Right ventricle myocardium superior (tissue), 1 donor: ENCODE measurements at regions not wholly inside any gene's neighbourhood (a gene's known extent, or its start where the extent isn't known, plus 50 kb on each side); places are given as distances from the start of the nearest gene placed in this dataset.
"Not testable (repeated sequence)": the region's sequence is repeated elsewhere in the genome, so short reads cannot be mapped to it uniquely, and the experiment has no call there.

ENCODE experiments used
- ATAC-seq: fragments of 200-7000 bp; cut with Tn5 transposase; one replicate; pipeline ENCODE4 v1.9.1; 2020; ENCODE audit warnings: mild to moderate bottlenecking; ENCODE audit not compliant: poor library complexity
- DNase-seq: peaks from one replicate; pipeline ENCODE4 v3.0.0-alpha.2; 2020
- intact Hi-C: fragments of 100-400 bp; cut with DNase I; formaldehyde crosslinking; loops from one replicate; pipeline ENCODE4 v1.11.2; 2022
- donor health status: DM: no; HTN: yes; CAD: no; lungs with severe emphysema.

- intact Hi-C loops = no loop called here
- ATAC-seq (no peak), DNase-seq (no peak)
These were observed 138.4 kb downstream of the UQCRFS1 start for GRCh38 chr19:29074579-29074978.

- intact Hi-C loops = no loop called here
- ATAC-seq (no peak), DNase-seq (no peak)
These were observed 145.1 kb downstream of the UQCRFS1 start for GRCh38 chr19:29067831-29068230.

GRCh38 chr19:29062475-29063435 is 150.2 kb downstream of the UQCRFS1 start:
- DNase-seq = no peak
- no peak for ATAC-seq
- intact Hi-C loops = no loop called here

- ATAC-seq = no peak
- DNase-seq = no peak
- intact Hi-C loops = no loop called here
These were observed 152.1 kb downstream of the UQCRFS1 start for GRCh38 chr19:29060813-29061364.

GRCh38 chr19:29056535-29056934 is 156.4 kb downstream of the UQCRFS1 start:
- ATAC-seq = peak; percentile 71

GRCh38 chr19:29054886-29055675 is 157.9 kb downstream of the UQCRFS1 start:
- no peak for ATAC-seq

More at GRCh38 chr19:29056535-29056934, 156.4 kb downstream of the UQCRFS1 start:
- intact Hi-C loops = no loop called here
- no peak for DNase-seq

GRCh38 chr19:29048873-29049272 is 164.1 kb downstream of the UQCRFS1 start:
- intact Hi-C loops = no loop called here
- ATAC-seq = no peak
- no peak for DNase-seq

More at GRCh38 chr19:29054886-29055675, 157.9 kb downstream of the UQCRFS1 start:
- intact Hi-C loops = no loop called here
- no peak for DNase-seq

- DNase-seq (no peak), ATAC-seq (no peak)
- intact Hi-C loops = no loop called here
These were observed 167.2 kb downstream of the UQCRFS1 start for GRCh38 chr19:29045679-29046254.

GRCh38 chr19:29044037-29044436 is 168.9 kb downstream of the UQCRFS1 start:
- intact Hi-C loops = no loop called here
- ATAC-seq (no peak), DNase-seq (no peak)

GRCh38 chr19:29042450-29042849 is 170.5 kb downstream of the UQCRFS1 start:
- ATAC-seq (no peak), DNase-seq (no peak)
- intact Hi-C loops = no loop called here

- no peak for DNase-seq
- no peak for ATAC-seq
- intact Hi-C loops = no loop called here
These were observed 172.0 kb downstream of the UQCRFS1 start for GRCh38 chr19:29040951-29041350.

GRCh38 chr19:29040292-29040691 is 172.7 kb downstream of the UQCRFS1 start:
- intact Hi-C loops = no loop called here
- DNase-seq (peak; percentile 54), ATAC-seq (no peak)

GRCh38 chr19:29039036-29039435 is 173.9 kb downstream of the UQCRFS1 start:
- intact Hi-C loops, ATAC-seq, DNase-seq: not testable (repeated sequence)

- ATAC-seq (no peak), DNase-seq (no peak)
- intact Hi-C loops = no loop called here
These were observed 181.7 kb downstream of the UQCRFS1 start for GRCh38 chr19:29031216-29031615.

GRCh38 chr19:29029268-29029958 is 183.5 kb downstream of the UQCRFS1 start:
- intact Hi-C loops = no loop called here
- no peak for DNase-seq
- no peak for ATAC-seq

- ATAC-seq (no peak), DNase-seq (no peak)
- intact Hi-C loops = no loop called here
These were observed 190.4 kb downstream of the UQCRFS1 start for GRCh38 chr19:29022599-29022998.

- intact Hi-C loops = no loop called here
- no peak for ATAC-seq
- DNase-seq = no peak
These were observed 190.8 kb downstream of the UQCRFS1 start for GRCh38 chr19:29022165-29022564.

GRCh38 chr19:29021232-29021916 is 191.6 kb downstream of the UQCRFS1 start:
- intact Hi-C loops = no loop called here
- DNase-seq (no peak), ATAC-seq (no peak)
